Upper lobe of left lung (tissue), 6 donors: ENCODE measurements at regions not wholly inside any gene's neighbourhood (a gene's known extent, or its start where the extent isn't known, plus 50 kb on each side); places are given as distances from the start of the nearest gene placed in this dataset.

ENCODE experiments used
- ATAC-seq, 2 donors: fragments of 200-7000 bp; cut with Tn5 transposase; one replicate each; pipeline ENCODE4 v1.9.1; 2022; ENCODE audit warnings: mild to moderate bottlenecking in 2 of 2, moderate library complexity in 2 of 2; ENCODE audit not compliant: low FRiP score in 2 of 2
- DNase-seq, 2 donors: peaks; one replicate each; pipeline ENCODE4 v3.0.0-alpha.2; 2019 to 2020
- H3K27ac ChIP-seq, 4 donors: fragments of 200-600 bp; sonication (generic); one replicate each; pipeline ENCODE4 v1.5.1; 2016 to 2019
- H3K27me3 ChIP-seq, 4 donors: fragments of 200-600 bp; sonication (generic); one replicate each; pipeline ENCODE4 v1.5.1; 2017 to 2019
- H3K36me3 ChIP-seq, 4 donors: fragments of 200-600 bp; sonication (generic); one replicate each; pipeline ENCODE4 v1.5.1; 2016 to 2019
- H3K4me1 ChIP-seq, 4 donors: fragments of 200-600 bp; sonication (generic); one replicate each; pipeline ENCODE4 v1.5.1; 2018 to 2019
- H3K4me3 ChIP-seq, 4 donors: fragments of 200-600 bp; sonication (generic); one replicate each; pipeline ENCODE4 v1.5.1; 2017 to 2019; ENCODE audit warnings: mild to moderate bottlenecking in 2 of 4, moderate library complexity in 1 of 4
- H3K9me3 ChIP-seq, 4 donors: fragments of 200-600 bp; sonication (generic); one replicate each; pipeline ENCODE4 v1.5.1; 2018 to 2019
- EP300 ChIP-seq, 4 donors: sonication (generic); formaldehyde crosslinking; IDR thresholded peaks; one replicate each; pipeline ENCODE4 v1.5.1; 2017; ENCODE audit warnings: antibody characterized with exemption in 4 of 4, control low read depth in 2 of 4
- POLR2A ChIP-seq, 4 donors: fragments of 450-650 bp; IDR thresholded peaks; one replicate each; pipeline ENCODE4 v1.5.1; 2016 to 2017; ENCODE audit warnings: antibody characterized with exemption in 4 of 4, mild to moderate bottlenecking in 2 of 4
- POLR2AphosphoS5 ChIP-seq, 2 donors: sonication (generic); formaldehyde crosslinking; IDR thresholded peaks; one replicate each; pipeline ENCODE4 v1.5.1; 2017; ENCODE audit warnings: antibody characterized with exemption in 2 of 2
- WGBS, 2 donors: methylation state at CpG; one replicate each; pipeline ENCODE4 v1.1.5; 2017 to 2018; 5-methylcytosine and 5-hydroxymethylcytosine counted together
- TF ChIP-seq, protein P1 (sequence below), 6 experiments: fragments of 450-650 bp in 4 of 6; fragments of 200-600 bp in 2 of 6; sonication (generic) in 2 of 6; IDR thresholded peaks; one replicate each; pipeline ENCODE4 v1.5.1; 2016 to 2019; ENCODE audit warnings: antibody characterized with exemption in 6 of 6
- donor health status: DM: no; HTN: no; CAD: no; lungs with moderate emphysema.
- donor health status: DM: no; HTN: yes; CAD: no; lungs with severe emphysema.

DNA sequence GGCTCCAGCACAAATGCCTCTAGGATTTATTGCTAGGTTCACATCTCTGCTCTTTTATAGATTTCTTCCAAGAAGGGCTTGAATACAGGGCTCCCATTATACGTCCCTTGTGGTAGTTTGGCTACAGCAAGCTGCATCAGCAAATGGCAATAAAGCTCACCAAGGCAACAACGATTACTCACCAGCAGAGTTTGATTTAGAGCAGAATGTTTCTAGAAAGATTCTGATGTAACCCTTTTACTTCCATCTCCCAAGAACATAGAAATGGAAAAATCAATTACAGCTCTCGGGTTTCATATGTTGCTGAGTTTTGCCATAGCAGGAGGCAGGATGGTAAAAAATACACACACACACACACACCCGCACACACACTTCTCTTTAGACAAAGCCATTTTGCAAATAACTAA lies 124.2 kb upstream of the TNPO1 start:
- DNase-seq (no peak), ATAC-seq (no peak)
- no peak overlapping the region for H3K4me3 ChIP-seq
- H3K27ac ChIP-seq: no peak overlapping the region
- no peak for TF ChIP-seq POLR2AphosphoS5 (IDR thresholded peaks at IDR 0.05)
- H3K9me3 ChIP-seq: no peaks in the 10 kb centered on the region
- no peaks in the 10 kb centered on the region for H3K36me3 ChIP-seq
- WGBS, 2 donors: 73 to 74% methylated on average over 4 of the region's 4 CpGs
- no peaks in the 10 kb centered on the region for H3K27me3 ChIP-seq
- H3K4me1 ChIP-seq: no peaks in the 10 kb centered on the region

DNA sequence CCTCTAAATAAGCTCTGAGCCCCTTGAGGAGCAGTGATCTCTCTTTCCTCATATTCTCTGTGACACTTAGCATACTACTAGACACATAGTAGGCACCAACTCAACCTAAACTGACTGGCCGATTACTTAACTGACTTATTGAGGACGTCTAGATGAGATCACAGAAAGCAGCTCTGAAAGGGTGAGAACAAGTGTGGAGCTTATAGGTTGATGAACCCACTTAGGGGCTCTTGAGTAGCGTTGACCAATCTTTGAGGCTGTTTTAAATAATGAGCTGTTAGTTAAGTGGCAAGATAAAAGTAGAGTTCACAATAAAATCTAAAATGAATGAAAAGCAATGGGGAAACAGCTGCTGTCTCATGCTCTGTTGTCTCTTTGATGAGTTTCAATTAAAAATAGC lies 124.7 kb upstream of the TNPO1 start:
- no peaks in the 10 kb centered on the region for H3K36me3 ChIP-seq
- H3K27ac ChIP-seq: no peak overlapping the region
- TF ChIP-seq POLR2A (IDR thresholded peaks at IDR 0.05) (no peak), EP300 (IDR thresholded peaks at IDR 0.05) (no peak), POLR2AphosphoS5 (IDR thresholded peaks at IDR 0.05) (no peak)
- TF ChIP-seq, protein P1, sequence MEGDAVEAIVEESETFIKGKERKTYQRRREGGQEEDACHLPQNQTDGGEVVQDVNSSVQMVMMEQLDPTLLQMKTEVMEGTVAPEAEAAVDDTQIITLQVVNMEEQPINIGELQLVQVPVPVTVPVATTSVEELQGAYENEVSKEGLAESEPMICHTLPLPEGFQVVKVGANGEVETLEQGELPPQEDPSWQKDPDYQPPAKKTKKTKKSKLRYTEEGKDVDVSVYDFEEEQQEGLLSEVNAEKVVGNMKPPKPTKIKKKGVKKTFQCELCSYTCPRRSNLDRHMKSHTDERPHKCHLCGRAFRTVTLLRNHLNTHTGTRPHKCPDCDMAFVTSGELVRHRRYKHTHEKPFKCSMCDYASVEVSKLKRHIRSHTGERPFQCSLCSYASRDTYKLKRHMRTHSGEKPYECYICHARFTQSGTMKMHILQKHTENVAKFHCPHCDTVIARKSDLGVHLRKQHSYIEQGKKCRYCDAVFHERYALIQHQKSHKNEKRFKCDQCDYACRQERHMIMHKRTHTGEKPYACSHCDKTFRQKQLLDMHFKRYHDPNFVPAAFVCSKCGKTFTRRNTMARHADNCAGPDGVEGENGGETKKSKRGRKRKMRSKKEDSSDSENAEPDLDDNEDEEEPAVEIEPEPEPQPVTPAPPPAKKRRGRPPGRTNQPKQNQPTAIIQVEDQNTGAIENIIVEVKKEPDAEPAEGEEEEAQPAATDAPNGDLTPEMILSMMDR (IDR thresholded peaks at IDR 0.05): no peak
- no peak for ATAC-seq
- no peak overlapping the region for H3K4me3 ChIP-seq
- H3K27me3 ChIP-seq: no peaks in the 10 kb centered on the region
- no peak for DNase-seq
- no peaks in the 10 kb centered on the region for H3K4me1 ChIP-seq
- no peaks in the 10 kb centered on the region for H3K9me3 ChIP-seq
- WGBS, 2 donors: 47 to 77% methylated on average over 3 of the region's 3 CpGs

DNA sequence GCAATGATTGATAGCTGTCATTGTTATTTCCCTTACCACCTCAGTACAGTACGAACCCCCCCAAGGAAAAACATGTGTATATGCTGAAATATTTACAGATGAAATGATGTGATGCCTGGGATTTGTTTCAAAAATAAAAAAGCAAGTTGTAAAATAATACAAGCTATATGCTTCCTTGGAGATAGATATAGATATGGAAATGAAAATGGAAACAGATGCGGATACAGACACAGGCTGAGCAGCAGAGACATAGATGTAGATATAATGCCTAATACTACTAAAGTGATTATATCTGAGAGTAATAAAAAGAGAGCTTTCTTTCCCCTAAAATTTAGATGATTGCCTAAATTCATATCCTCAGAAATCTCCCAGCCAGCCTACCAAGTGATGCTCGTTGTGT lies 127.5 kb upstream of the TNPO1 start:
- no peak overlapping the region for H3K27ac ChIP-seq
- DNase-seq (no peak), ATAC-seq (no peak)
- no peaks in the 10 kb centered on the region for H3K36me3 ChIP-seq
- no peak overlapping the region for H3K4me3 ChIP-seq
- 82 to 88% methylated on average over 3 of the region's 3 CpGs for WGBS, 2 donors
- TF ChIP-seq EP300 (IDR thresholded peaks at IDR 0.05): no peak
- TF ChIP-seq POLR2AphosphoS5 (IDR thresholded peaks at IDR 0.05): no peak
- TF ChIP-seq POLR2A (IDR thresholded peaks at IDR 0.05): no peak
- TF ChIP-seq, protein P1 (IDR thresholded peaks at IDR 0.05): no peak
- H3K9me3 ChIP-seq: no peaks in the 10 kb centered on the region
- H3K27me3 ChIP-seq: no peaks in the 10 kb centered on the region
- no peaks in the 10 kb centered on the region for H3K4me1 ChIP-seq

DNA sequence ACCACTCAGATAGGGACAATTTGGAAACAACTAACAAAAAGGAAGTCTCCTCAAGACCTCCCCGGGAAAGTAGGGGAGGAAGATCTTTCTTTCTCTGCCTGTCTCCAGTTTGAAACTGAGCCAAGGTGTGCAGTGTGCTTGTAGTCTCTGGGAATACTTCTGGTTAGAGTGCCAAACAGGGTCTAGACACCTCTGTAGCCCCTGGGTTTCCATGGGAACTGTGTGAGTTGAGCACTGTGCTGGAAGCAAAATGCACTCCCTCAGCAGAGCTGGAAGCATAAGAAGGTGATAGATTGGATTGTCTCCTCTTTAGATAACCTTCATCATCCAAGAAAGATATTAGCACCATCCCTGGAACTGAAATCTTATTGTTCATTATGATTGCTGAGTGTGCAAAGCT lies 129.2 kb upstream of the TNPO1 start:
- DNase-seq: no peak
- Histone ChIP-seq H3K27me3 (no peaks in the 10 kb centered on the region), H3K36me3 (no peaks in the 10 kb centered on the region), H3K4me3 (no peak overlapping the region), H3K9me3 (peaks cover 0 to 5% (median 0%) of the 10 kb centered on the region in 4 donors), H3K4me1 (no peaks in the 10 kb centered on the region), H3K27ac (no peak overlapping the region)
- no peak for TF ChIP-seq POLR2AphosphoS5 (IDR thresholded peaks at IDR 0.05)
- no peak for TF ChIP-seq POLR2A (IDR thresholded peaks at IDR 0.05)
- TF ChIP-seq EP300 (IDR thresholded peaks at IDR 0.05): no peak
- TF ChIP-seq, protein P1 (IDR thresholded peaks at IDR 0.05): no peak
- WGBS, 2 donors: 28 to 44% methylated on average over 1 of the region's 1 CpG
- no peak for ATAC-seq

DNA sequence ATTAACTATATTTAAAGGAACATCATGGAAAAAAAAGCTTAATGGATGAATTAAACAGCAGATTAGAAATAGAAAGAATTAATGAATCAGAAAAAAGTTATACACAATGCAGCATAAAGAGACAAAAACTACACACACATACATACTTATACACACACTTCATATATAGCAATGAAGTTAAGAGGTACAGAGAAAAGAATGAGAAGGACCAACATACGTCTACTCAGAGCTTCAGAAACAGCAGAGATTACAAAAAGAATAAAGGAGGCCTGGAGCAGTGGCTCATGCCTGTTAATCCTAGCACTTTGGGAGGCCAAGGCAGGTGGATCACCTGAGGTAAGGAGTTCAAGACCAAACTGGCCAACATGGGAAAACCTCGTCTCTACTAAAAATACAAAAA lies 133.9 kb upstream of the TNPO1 start:
- 89 to 90% methylated on average over 2 of the region's 2 CpGs for WGBS, 2 donors
- Histone ChIP-seq H3K4me3 (no peak overlapping the region), H3K27ac (no peak overlapping the region), H3K9me3 (peaks cover 0 to 5% (median 0%) of the 10 kb centered on the region in 4 donors), H3K27me3 (no peaks in the 10 kb centered on the region), H3K4me1 (no peaks in the 10 kb centered on the region), H3K36me3 (no peaks in the 10 kb centered on the region)
- ATAC-seq (no peak), DNase-seq (no peak)
- TF ChIP-seq, protein P1 (IDR thresholded peaks at IDR 0.05): no peak
- no peak for TF ChIP-seq POLR2AphosphoS5 (IDR thresholded peaks at IDR 0.05)
- TF ChIP-seq EP300 (IDR thresholded peaks at IDR 0.05): no peak
- TF ChIP-seq POLR2A (IDR thresholded peaks at IDR 0.05): no peak
